GM21619 (cell line): ENCODE measurements at regions not wholly inside any gene's neighbourhood (a gene's known extent, or its start where the extent isn't known, plus 50 kb on each side); places are given as distances from the start of the nearest gene placed in this dataset.

Source experiments
- ATAC-seq: cut with Tn5 transposase; IDR thresholded peaks from one replicate; pipeline ENCODE4 v1.9.1; 2021; ENCODE audit not compliant: unreplicated experiment

DNA sequence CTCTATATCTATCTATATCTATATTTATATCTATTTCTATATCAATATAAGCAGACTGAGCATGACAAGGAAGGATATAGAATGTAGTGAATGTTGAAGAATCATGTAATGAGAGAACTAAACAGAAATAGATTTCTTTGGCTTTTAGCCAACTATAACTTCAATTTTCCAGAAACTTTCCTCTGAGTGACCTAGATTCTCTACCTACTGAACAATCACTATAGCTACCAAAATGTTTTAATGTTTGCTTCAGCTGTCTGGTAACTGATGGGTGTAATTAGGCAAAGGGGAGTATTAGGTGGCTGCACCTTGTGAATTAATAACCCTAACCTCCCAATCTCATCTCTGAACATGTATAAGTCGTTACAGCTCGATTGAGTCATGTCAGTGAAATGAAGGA lies 76.4 kb upstream of the ROBO1 start:
- ATAC-seq = no peak

DNA sequence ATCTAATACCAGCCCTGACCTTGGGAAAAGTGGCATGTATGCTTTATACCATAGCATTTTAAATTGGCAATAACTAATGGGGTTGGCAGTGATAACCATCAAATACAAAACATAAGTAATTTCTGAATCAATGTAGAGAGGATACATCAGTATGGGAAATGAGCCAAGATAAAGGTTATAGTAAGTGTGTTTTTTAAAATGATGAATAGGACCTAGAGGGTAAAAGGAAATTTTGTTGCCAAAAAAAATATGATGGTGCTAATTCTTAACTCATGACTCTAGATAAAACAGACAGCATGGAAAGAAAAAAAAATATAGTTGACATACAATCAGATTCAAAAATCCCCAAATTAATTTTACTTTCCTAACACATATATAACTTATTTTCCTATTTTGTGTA lies 75.4 kb upstream of the ROBO1 start:
- ATAC-seq = no peak

DNA sequence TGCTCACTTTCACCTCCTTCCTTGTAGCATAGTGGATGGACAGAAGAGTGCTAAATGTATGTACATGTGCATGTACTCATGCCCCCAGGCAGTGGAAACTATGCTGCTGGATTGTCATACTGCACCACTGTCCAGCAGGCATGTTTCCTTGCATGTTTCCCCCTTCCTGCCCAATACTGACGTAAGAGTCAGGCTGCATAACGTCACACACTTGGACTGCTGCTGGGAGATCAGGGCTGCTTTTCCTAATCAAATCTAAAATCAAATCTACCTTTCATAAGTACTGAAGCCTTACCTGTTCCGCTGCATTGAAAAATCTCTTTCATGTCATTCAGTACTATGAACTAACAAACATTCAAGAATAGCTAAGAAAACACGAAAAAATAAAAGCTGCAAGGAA lies 67.9 kb upstream of the ROBO1 start:
- no peak for ATAC-seq

DNA sequence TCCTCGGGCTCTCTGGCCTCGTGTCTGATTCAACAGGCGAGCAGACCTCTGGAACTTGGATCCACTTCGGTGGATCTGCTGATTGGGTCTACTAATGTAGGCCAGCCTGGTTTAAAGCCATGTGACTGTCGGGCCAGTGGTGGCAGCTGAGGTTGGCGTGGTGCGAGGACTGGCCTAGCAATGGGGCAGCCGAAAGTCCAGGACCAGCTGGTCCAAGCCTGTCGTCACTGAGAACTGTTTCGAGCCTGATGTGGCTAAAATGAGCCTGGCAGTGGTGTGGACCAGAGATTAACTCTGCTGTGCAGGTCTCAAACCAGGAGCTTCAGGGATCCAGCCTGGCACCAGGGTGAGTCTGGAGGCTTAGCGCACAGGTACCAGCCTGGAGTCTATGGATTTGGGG lies 56.4 kb upstream of the ROBO1 start:
- no peak for ATAC-seq

DNA sequence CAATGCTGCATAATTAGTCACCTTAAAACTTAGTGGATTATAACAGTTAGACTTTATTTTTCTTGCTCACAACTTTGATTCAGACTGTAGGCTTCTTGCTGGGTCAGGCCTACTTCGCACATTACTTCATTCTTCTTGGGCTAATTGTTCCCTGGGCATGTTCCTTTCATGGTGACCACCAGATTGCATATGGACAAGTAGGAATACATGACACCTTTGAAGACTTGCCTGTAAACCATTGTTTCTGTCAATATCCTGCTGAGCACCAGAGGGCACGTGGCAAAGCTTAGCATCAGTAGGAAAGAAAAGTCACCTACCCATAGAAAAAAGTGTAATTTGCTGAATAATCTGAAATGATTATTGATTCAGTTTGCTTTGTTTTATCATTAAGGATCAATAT lies 54.3 kb upstream of the ROBO1 start:
- no peak for ATAC-seq

DNA sequence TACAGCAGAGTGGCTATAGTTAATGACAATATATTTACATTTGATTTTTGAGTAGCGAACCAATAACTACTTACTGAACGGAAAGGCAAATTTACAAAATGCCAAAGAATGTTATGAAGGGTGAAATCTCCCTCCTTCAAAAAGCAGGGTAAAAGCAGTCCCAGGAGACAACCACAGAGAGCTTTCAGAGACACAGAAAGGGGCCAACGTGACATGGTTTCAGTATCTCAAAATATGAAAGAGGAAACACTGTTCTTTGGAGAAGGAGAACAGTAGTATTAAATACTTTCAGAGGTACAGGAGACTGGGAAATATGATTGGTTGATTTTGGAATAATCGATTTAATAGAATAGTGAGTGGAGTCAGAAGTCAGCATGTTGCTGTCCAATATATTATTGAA lies 52.3 kb upstream of the ROBO1 start:
- ATAC-seq = no peak

DNA sequence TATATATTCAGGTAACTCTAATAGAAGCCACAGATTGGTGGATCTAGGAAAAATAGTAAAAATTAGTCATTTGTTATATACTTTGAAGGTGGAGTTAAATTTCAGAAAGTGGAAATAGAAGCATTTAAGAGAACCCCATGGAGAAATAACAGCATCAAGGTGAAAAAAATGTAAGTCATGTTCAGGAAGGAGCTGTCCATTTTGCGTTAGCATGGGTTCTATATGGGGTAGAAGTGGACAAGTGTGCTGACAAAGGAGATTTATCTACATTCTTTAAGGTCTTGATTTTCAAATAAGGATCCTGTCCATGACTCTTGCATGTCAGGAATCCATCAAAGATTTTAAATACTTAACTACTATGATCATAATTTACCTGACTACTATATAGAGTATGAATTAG lies 50.2 kb upstream of the ROBO1 start:
- ATAC-seq = no peak
